ENCODE measurements at regions not wholly inside any gene's neighbourhood (a gene's known extent, or its start where the extent isn't known, plus 50 kb on each side); places are given as distances from the start of the nearest gene placed in this dataset.

DNA sequence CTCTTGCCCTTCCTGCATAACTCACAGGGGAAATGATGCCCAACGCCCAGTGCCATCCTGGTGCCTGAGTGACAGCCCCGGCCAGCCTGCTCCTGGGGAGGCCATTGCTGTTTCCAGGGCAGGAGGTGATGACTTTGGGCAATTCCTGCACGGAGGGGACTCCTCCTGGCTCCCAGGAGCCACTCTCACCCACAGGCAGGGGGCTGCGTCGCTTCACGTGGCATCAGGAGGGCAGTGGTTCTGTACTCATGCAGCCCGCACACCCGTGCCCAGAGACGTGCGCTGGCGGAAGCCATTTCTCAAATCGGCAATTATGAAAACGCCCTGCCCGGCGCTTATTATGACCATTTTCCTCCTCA, 272.3 kb downstream of the CTTN start:
- 88% methylated on average over 15 of the region's 15 CpGs for WGBS
- H3K27ac ChIP-seq (ENCODE audit: low read depth, low read length), result no peak overlapping the region

DNA sequence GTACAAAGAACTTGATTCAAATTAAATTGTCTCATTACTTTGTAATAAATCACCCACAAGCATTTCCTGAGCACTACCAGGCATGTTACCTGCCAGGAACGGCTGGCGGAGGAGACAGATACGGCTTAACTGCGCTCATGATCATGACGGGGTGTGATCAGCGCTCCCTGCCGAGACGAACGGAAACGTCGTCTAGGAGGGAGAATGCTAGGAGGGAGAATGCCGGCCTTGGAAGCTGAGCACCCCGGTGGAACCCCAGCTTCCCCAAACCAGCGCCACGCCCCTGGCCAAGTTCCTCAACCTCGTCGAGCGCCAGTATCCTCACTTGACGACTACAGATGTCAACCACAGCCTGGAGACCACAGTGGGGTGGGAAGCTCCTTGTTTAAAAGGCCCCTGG, 272.8 kb downstream of the CTTN start:
- Histone ChIP-seq H3K9me3 (ENCODE audit: insufficient read depth, low read depth, low read length) (no peaks in the 10 kb centered on the region), H3K4me1 (ENCODE audit: insufficient read depth, low read length) (peaks cover 16% of the 10 kb centered on the region), H3K27me3 (ENCODE audit: insufficient read depth, low read length) (no peaks in the 10 kb centered on the region), H3K9ac (ENCODE audit: low read depth, low read length) (no peak overlapping the region), H3K27ac (ENCODE audit: low read depth, low read length) (peak overlapping the region; percentile 12; the same call in 1 of the 2 replicates), H3K4me3 (ENCODE audit: low read length) (no peak overlapping the region), H3K36me3 (ENCODE audit: insufficient read depth, low read length) (no peaks in the 10 kb centered on the region)
- WGBS, result 29% methylated on average over 19 of the region's 19 CpGs

More for the DNA sequence above, 272.3 kb downstream of the CTTN start:
- H3K27me3 ChIP-seq (ENCODE audit: insufficient read depth, low read length), result no peaks in the 10 kb centered on the region
- no peak overlapping the region for H3K9ac ChIP-seq (ENCODE audit: low read depth, low read length)
- H3K9me3 ChIP-seq (ENCODE audit: insufficient read depth, low read depth, low read length), result no peaks in the 10 kb centered on the region
- H3K4me3 ChIP-seq (ENCODE audit: low read length), result no peak overlapping the region
- H3K36me3 ChIP-seq (ENCODE audit: insufficient read depth, low read length), result no peaks in the 10 kb centered on the region
- H3K4me1 ChIP-seq (ENCODE audit: insufficient read depth, low read length), result peaks cover 16% of the 10 kb centered on the region

- peaks cover 16% of the 10 kb centered on the region for H3K4me1 ChIP-seq (ENCODE audit: insufficient read depth, low read length)
- H3K36me3 ChIP-seq (ENCODE audit: insufficient read depth, low read length), result no peaks in the 10 kb centered on the region
- H3K27me3 ChIP-seq (ENCODE audit: insufficient read depth, low read length), result no peaks in the 10 kb centered on the region
- H3K27ac ChIP-seq (ENCODE audit: low read depth, low read length), result no peak overlapping the region; the same call in 1 of the 2 replicates
- no peak overlapping the region for H3K9ac ChIP-seq (ENCODE audit: low read depth, low read length)
- no peak overlapping the region for H3K4me3 ChIP-seq (ENCODE audit: low read length)
- no peaks in the 10 kb centered on the region for H3K9me3 ChIP-seq (ENCODE audit: insufficient read depth, low read depth, low read length)
- 60% methylated on average over 5 of the region's 5 CpGs for WGBS
Measured at GRCh38 chr11:70671611-70672010, 273.3 kb downstream of the CTTN start.

DNA sequence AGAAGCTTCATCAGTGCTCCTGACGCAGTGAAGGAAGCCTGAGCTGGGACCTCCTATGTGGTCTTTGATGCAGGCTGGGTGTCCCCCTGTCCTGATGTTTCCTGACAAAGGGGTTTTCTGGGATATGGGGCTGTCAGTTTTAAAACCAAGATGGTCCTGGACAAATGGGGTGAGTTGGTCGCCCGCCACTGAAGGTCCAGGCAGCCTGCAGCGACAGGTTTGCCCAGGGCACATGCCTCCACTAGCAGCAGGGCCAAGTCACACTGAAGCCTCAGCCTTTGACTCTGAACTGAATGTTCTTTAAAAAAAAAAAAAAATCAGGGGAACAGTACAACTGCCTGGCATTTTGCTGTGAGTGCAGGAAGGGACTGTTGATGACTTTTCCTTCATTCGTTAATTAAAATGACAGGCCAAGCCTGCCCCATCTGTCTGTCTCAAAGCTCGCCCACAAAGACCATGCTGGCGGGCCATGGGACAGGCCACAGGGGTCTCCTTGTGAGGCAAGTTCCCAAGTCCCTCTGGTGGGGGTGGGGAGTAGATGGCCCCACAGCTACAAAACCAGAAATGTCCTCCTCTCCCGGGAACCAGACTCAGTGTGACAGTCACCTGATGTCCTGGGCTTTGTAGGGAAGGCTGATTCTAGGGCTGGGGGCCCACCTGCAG, 274.8 kb downstream of the CTTN start:
- WGBS, result 91% methylated on average over 8 of the region's 8 CpGs
- no peaks in the 10 kb centered on the region for H3K27me3 ChIP-seq (ENCODE audit: insufficient read depth, low read length)

GRCh38 chr11:70674605-70675004, 276.3 kb downstream of the CTTN start:
- 93% methylated on average over 2 of the region's 3 CpGs for WGBS
- no peak overlapping the region for H3K9ac ChIP-seq (ENCODE audit: low read depth, low read length)
- H3K36me3 ChIP-seq (ENCODE audit: insufficient read depth, low read length), result no peaks in the 10 kb centered on the region
- no peaks in the 10 kb centered on the region for H3K27me3 ChIP-seq (ENCODE audit: insufficient read depth, low read length)
- peaks cover 16% of the 10 kb centered on the region for H3K4me1 ChIP-seq (ENCODE audit: insufficient read depth, low read length)
- no peak overlapping the region for H3K27ac ChIP-seq (ENCODE audit: low read depth, low read length)
- H3K4me3 ChIP-seq (ENCODE audit: low read length), result no peak overlapping the region
- H3K9me3 ChIP-seq (ENCODE audit: insufficient read depth, low read depth, low read length), result no peaks in the 10 kb centered on the region

More for the DNA sequence above, 274.8 kb downstream of the CTTN start:
- Histone ChIP-seq H3K36me3 (ENCODE audit: insufficient read depth, low read length) (no peaks in the 10 kb centered on the region), H3K4me1 (ENCODE audit: insufficient read depth, low read length) (peaks cover 16% of the 10 kb centered on the region), H3K27ac (ENCODE audit: low read depth, low read length) (no peak overlapping the region), H3K4me3 (ENCODE audit: low read length) (no peak overlapping the region), H3K9me3 (ENCODE audit: insufficient read depth, low read depth, low read length) (no peaks in the 10 kb centered on the region), H3K9ac (ENCODE audit: low read depth, low read length) (no peak overlapping the region)

DNA sequence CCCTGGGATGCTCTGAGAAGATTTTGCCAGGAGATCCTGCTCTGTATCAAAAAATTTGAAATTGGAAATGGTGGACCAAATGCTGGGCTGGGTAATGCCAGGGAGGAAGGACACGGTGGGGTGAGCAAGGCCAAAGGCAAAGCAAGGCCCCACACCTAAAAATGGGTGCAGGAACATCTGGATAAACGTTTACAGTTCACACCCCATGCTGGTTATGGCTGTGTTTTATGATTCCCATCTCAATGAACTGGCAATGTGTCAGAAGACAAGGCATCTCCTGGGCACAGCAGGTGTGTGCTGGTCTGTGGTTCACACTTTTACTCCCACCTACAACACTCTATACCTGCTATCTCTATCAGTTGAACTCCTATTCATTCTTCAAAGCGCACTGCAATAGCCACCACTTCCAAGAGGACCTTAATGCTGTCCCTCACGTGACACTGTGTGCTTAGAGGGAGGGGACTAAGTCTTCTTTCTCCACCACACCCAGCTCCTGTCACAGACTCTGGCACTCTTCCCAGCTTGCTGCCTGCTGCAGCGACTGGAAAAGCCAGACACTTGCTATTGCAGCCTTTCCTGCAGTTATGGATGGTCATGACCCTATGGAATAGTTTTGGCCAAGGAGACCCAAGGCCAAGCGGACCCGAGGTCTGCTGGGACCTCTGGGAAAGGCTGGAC, 277.5 kb downstream of the CTTN start:
- no peak overlapping the region for H3K4me3 ChIP-seq (ENCODE audit: low read length)
- 90% methylated on average over 7 of the region's 7 CpGs for WGBS
- peaks cover 9% of the 10 kb centered on the region for H3K4me1 ChIP-seq (ENCODE audit: insufficient read depth, low read length)
- no peak overlapping the region for H3K9ac ChIP-seq (ENCODE audit: low read depth, low read length)
- H3K27me3 ChIP-seq (ENCODE audit: insufficient read depth, low read length), result no peaks in the 10 kb centered on the region
- H3K36me3 ChIP-seq (ENCODE audit: insufficient read depth, low read length), result no peaks in the 10 kb centered on the region
- H3K9me3 ChIP-seq (ENCODE audit: insufficient read depth, low read depth, low read length), result no peaks in the 10 kb centered on the region
- H3K27ac ChIP-seq (ENCODE audit: low read depth, low read length), result no peak overlapping the region

- no peak overlapping the region for H3K4me3 ChIP-seq (ENCODE audit: low read length)
- H3K27me3 ChIP-seq (ENCODE audit: insufficient read depth, low read length), result no peaks in the 10 kb centered on the region
- no peaks in the 10 kb centered on the region for H3K4me1 ChIP-seq (ENCODE audit: insufficient read depth, low read length)
- 87% methylated on average over 19 of the region's 19 CpGs for WGBS
- no peaks in the 10 kb centered on the region for H3K9me3 ChIP-seq (ENCODE audit: insufficient read depth, low read depth, low read length)
- no peak overlapping the region for H3K27ac ChIP-seq (ENCODE audit: low read depth, low read length)
- H3K36me3 ChIP-seq (ENCODE audit: insufficient read depth, low read length), result no peaks in the 10 kb centered on the region
- H3K9ac ChIP-seq (ENCODE audit: low read depth, low read length), result no peak overlapping the region
Measured at GRCh38 chr11:70677232-70677916, 279.0 kb downstream of the CTTN start.

DNA sequence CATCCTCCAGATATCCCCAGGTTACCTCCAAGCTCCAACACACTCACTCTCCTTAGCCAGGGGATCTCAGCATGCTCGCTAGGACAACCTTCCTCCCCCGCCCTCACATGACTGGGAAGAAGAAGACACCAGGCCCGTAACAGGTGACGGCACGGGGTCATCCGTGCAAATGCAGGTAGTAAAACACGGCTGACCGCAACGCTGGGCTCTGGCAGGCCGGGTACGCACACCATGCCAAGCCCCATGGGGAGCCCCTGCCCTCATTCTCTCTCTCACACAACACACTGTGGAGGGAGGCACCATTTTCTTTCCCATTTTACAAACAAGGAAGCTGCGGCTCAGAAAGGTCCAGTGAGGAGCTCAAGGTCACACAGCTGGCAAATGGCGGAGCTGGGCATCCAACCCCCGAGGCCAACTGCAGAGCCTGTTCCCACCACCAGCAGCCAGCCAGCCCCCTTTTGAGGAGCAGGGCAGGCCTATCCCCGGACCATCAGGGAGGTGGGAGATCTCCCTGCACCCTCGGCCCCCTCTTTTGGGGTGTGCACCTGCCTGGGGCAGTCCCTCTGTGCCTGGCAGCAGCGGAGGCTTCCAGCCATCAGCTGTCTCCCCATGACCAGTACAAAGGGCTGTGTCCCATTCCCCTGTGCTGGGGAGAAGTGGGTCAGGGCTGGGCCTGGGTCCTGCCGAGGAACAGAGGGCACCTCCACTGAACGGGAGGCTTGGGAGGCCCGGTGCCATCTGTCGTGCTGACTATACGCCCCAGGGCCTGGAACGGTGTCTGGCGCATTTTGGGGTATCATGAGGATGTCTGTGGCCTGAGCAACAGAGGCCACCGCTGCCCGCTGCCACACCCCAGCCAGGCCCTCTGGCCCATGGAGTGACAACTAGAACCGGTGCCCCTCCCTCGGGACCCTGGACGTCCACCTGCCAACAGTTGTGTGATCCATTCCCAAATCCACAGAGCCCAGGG, 280.9 kb downstream of the CTTN start:
- Histone ChIP-seq H3K9ac (ENCODE audit: low read depth, low read length) (no peak overlapping the region), H3K4me3 (ENCODE audit: low read length) (no peak overlapping the region), H3K9me3 (ENCODE audit: insufficient read depth, low read depth, low read length) (no peaks in the 10 kb centered on the region), H3K27me3 (ENCODE audit: insufficient read depth, low read length) (no peaks in the 10 kb centered on the region), H3K27ac (ENCODE audit: low read depth, low read length) (no peak overlapping the region), H3K36me3 (ENCODE audit: insufficient read depth, low read length) (no peaks in the 10 kb centered on the region), H3K4me1 (ENCODE audit: insufficient read depth, low read length) (no peaks in the 10 kb centered on the region)
- WGBS, result 96% methylated on average over 29 of the region's 29 CpGs

- no peaks in the 10 kb centered on the region for H3K36me3 ChIP-seq (ENCODE audit: insufficient read depth, low read length)
- H3K4me1 ChIP-seq (ENCODE audit: insufficient read depth, low read length), result no peaks in the 10 kb centered on the region
- H3K27me3 ChIP-seq (ENCODE audit: insufficient read depth, low read length), result no peaks in the 10 kb centered on the region
- no peaks in the 10 kb centered on the region for H3K9me3 ChIP-seq (ENCODE audit: insufficient read depth, low read depth, low read length)
- no peak overlapping the region for H3K4me3 ChIP-seq (ENCODE audit: low read length)
- 75% methylated on average over 13 of the region's 13 CpGs for WGBS
- no peak overlapping the region for H3K27ac ChIP-seq (ENCODE audit: low read depth, low read length)
- H3K9ac ChIP-seq (ENCODE audit: low read depth, low read length), result no peak overlapping the region
Measured at GRCh38 chr11:70680781-70681281, 282.5 kb downstream of the CTTN start.

DNA sequence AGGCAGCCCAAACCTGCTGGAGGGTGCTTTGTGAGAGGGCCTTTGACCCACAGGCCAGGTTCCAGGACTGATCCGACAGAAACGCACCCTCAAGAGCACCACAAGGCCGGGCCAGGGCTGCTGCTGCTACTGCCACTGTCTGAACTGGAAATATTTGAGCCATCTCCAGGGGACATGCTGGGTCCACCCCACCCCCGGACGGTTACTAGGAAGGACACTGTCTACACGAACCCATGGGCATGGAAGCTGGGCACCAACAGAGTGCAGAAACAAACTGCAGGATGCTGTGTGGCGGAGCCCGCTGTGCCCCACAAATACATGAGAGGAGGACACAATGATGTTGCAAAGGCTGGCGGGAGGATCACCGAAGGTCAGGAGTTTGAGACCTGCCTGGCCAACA, 283.7 kb downstream of the CTTN start:
- no peak overlapping the region for H3K27ac ChIP-seq (ENCODE audit: low read depth, low read length)
- H3K9ac ChIP-seq (ENCODE audit: low read depth, low read length), result no peak overlapping the region
- no peaks in the 10 kb centered on the region for H3K27me3 ChIP-seq (ENCODE audit: insufficient read depth, low read length)
- H3K4me3 ChIP-seq (ENCODE audit: low read length), result no peak overlapping the region
- 87% methylated on average over 10 of the region's 10 CpGs for WGBS
- no peaks in the 10 kb centered on the region for H3K9me3 ChIP-seq (ENCODE audit: insufficient read depth, low read depth, low read length)
- H3K4me1 ChIP-seq (ENCODE audit: insufficient read depth, low read length), result no peaks in the 10 kb centered on the region
- no peaks in the 10 kb centered on the region for H3K36me3 ChIP-seq (ENCODE audit: insufficient read depth, low read length)
